Hematopoietic multipotent progenitor cell treated with erythropoietin and hydrocortisone succinate and interleukin-3 and kit ligand, for 15 days (in vitro differentiated cells): ENCODE measurements at regions not wholly inside any gene's neighbourhood (a gene's known extent, or its start where the extent isn't known, plus 50 kb on each side); places are given as distances from the start of the nearest gene placed in this dataset.
"Not testable (repeated sequence)": the region's sequence is repeated elsewhere in the genome, so short reads cannot be mapped to it uniquely, and the experiment has no call there.

Experiments
- DNase-seq: peaks from one replicate; pipeline ENCODE4 v3.0.0-alpha.2; 2015; ENCODE audit warnings: low spot score

DNA sequence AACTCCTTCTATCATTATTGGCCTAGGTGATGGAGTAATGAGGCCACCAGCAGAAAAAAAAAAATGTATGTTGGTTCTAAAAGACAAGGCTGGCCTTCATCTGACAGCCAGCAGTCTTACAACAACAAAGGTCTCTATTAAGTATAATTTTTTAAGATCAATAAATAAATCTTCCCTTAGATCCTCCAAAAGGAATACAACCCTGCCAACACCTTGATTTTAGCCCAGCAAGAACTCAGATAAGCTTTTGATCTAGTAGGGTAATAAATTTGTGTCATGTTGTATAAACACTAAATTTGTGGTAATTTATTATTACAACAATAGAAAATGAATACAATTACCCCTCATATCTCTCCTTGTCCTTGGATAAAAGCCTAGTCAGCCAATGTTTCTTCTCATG is 633.2 kb upstream of the FAM174A start:
- DNase-seq: no peak

DNA sequence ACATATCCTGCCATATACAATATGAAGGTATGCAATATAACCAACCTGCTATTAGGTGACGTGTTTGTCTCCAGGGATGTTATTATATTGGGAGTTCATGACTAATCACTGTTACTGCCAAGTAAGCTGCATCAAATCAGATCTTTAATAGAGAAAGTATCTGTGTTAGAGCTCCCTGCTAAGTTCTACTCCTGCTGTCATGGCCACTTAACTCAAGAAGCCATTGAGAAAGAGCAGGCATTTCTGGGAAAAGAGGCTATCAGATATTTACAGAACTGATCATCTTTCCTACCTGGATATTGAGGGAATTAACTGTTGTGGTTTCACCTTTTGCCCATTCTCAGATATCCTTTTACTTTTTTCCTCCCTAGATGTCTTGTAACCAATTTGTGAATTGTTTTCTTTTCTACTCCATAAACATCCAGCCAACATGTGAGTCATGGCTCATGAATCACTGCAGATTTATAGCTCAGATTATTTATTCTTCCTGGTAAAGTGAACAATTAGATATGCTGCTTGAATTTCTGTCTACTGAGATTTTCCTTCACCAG is 634.8 kb upstream of the FAM174A start:
- DNase-seq: no peak

DNA sequence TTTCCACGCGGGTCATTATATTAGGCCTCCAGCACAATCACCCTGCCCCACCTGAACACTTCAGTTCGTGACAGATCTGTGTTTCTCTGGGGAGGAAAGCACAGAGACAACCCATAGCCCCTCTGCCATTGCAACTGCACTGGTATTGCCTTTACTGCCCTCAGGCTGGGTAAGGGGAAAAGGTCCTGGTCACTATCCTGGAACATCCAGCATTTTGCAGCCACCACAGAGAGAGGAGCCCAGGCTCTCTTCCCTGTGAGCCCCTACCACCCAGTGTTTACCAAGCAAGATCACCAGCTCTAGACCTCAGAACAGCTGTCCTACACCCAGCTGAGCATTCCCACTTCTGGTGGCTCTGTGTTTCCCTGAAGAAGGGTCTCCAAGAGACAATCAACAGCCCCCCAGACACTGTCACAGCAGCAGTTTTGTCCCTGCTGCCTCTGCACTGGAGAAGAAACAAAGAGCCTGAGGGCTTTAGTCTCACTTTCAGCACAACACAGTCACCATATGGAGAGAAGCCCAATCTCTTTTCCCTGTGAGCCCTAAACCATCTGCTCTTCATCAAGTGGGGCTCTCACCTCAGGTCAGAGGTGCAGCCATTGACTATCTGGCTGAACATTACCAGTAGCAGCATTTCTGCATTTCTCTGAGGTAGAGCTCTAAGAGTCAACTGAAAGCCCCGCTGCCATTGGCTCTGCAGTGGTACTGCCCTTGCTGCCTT is 655.2 kb upstream of the FAM174A start:
- DNase-seq: no peak

DNA sequence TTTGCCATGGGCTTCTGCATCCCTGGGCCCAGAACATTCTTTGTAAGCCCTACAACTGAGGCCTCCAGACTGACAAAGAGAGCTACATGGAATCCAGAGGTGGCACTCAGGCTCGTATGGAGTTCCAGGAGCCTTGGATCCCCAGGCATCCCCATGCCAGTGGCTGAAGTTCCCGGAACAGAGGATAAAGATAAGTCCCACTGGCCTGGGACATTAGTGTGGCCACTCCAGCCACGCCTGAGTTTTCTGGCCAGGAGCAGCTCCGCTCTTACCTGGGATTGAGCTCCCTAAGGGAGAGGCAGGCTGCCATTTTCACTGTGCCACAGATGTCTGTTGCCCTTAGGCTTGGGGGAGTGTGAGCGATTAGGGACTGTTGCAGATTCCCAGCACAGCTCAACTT is 656.3 kb upstream of the FAM174A start:
- no peak for DNase-seq

DNA sequence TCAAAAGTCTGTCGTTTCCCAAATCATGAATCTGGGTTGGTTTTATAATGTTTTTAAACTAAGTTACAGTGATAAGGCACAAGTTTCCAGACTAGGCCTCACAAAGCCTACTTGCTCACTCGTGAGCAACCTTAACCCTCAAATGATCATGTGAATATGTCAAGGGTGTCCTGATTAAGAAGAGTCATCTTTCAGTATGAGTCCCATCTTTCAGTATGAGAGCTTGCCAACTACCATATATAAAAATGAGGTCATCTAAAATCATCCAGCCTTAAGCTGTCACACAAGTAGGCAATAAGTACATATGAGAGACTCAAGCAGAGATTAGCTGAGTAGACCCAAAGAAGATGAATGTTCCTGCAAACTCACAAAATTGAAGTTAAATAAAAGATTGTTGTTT is 668.4 kb upstream of the FAM174A start:
- no peak for DNase-seq

DNA sequence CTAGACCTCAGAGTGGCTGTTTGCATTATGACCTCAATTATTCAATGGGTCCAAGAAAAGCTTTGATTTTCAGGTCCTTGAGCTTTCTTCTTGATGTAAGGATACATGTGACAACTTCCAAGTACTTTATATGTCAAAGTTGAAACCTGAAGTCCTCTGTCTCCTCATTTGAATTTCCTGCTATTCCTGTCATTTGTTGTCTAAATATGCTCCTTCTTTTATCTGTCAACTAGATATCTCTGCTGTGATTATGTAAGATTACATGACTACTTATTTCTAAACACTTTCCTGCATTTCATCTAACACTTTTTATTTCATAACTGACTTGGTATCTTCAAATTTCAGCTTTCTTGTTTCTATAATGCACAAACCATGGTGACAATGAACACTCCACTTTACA is 670.0 kb upstream of the FAM174A start:
- no peak for DNase-seq

DNA sequence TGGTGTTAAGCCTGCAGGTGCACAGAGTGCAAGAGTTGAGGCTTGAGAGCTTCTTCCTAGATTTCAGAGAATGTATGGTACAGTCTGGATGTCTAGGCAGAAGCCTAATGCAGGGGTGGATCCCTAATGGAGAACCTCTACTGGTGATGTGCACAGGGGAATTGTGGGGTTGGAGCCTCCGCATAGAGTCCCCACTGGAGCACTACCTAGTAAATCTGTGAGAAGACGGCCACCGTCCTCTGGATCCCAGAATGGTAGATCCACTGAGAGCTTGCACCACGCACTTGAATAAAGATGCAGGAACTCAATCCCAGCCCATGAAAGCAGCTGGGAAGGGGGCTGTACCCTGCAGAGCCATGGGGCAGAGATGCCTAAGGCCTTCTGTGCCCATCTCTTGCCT is 699.4 kb upstream of the FAM174A start:
- DNase-seq: no peak

DNA sequence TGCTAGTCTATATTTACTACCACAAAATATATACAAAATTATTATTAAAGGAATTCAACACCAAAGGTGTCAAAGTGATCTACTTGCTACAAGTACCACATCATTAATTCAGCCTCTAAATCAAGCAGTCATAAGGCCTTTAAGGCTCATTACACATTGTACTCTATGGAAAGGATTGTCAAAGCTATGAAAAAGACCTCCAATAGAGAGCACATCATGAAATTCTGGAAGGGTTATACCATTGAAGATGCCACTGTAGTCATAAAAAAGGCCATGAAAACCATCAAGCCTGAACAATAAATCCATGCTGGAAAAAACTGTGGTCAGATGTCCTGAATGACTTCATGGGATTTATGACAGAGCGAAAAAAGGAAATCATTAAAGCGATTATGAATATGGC is 708.0 kb upstream of the FAM174A start:
- DNase-seq: no peak

DNA sequence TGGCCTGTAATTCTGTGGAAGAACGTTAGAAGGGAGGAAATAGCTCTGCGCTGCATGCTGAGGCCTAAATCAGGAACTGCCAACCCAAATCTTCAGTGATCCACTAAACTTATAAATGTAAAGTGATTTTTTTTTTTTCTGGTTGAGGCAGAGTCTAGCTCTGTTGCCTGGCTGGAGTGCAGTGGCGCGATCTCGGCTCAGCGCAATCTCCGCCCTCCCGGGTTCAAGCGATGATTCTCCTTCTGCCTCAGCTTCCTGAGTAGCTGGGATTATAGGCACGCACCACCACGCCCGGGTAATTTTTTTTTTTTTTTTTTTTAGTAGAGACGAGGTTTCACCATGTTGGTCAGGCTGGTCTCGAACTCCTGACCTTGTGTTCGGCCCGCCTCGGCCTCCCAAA is 717.4 kb upstream of the FAM174A start:
- DNase-seq: no peak

DNA sequence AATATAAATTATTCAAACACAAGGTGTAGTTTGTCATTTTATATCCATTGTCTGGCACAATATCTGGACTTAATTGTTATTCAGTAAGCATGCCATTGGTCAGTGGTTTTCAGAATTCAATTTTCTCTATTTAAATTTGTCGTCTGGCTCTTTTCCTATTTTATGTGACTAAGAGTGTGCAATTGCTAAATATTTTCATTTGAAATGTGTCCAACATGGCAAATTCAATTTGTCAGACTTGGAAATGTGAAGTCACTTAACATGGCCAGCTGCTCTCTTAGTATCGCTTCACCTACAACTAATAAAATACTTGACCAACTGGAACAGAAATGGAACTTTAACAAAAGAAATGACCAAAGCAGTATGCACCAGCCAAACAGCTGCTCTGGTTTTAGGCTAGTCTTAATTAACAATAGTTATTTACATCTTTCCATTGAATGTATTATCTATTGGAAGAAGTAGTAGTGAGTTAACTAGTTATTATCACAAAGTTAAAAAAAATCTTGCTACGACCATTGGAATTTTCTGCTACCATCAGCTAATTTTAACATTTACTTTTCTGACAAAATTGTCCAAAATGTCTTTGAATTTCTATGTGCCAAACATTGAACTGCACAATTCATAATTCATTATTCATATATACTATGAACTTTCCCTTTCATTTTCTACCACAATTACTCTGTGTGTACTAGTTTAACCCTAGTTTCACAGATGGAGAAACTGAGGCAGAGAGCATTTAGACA is 720.7 kb upstream of the FAM174A start:
- no peak for DNase-seq

DNA sequence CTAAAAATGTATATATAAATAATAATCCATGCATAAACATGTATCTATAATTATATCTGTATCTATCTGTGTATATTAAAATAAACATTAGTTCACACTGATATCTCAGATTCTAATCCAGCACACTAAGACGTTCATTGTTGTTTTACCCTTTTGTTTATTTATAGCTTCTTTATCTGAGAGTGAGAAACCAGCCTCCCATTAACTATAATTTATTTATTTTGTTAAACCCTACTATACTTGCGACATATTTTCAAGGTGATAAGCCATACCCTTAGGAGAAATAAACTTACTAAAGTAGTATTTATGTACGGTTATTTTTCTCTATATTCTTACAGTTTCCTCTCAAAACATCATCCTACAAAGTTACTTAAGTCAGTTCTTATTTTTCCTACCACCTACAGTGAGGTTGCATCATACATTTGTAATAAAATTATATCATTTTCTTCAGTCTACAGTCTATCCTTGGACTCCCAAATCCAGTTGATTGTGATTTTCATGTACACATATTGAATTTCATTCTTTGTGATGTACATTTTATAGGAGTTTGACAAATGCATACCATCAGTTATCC is 726.4 kb upstream of the FAM174A start:
- no peak for DNase-seq

DNA sequence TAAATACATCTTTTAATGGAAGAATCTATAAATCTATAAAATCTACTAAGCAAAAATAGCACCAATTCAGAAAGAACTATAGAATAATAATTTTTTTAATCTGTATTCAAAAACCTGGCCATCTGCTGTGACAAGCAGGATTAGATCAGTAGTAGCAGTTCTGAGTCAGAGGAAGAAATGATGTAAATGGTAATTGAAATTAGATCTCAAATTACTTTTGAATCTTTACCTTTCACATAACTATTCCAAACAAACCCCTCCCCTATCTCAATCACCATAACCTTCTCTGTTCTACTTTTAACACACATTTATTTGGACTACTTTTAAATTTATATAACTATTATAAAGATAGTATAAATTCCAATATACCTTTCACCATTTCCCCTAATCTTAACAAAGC is 727.8 kb upstream of the FAM174A start:
- DNase-seq: no peak

DNA sequence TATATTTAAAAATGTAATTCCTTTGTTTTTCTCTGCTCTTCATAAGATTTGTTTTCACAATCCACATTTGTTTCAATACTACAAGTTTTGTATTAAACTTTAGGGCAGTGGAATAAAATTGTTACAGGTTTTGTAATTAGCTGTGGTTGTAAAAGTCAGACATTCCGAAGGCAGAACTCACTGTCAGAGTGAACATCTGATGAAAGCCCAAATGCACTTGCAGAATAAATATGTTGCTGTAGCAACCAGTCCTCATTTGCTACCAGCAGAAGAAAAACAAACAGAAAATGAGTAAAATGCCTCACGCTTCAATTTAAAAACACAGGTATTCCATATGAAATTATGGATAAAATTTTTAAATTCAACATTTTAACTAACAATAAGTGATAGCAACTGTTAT is 740.1 kb upstream of the FAM174A start:
- no peak for DNase-seq

DNA sequence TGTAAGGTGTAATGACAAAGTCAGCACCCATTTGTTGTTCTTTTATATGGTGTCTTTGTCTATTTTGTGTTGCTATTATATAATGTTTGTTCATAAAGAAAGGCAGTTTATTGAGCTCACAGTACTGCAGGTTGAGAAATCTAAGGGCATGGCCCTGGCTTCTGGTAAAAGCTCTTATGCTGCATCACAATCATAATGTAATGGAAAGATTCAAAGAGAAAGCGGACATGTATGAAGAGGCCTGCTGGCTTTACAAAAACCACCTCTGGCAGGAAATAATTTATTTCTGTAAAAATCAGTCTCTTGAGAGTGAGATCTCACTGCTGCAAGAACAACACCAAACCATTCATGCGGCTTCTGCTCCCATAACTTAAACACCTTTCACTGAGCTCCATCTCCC is 746.7 kb upstream of the FAM174A start:
- no peak for DNase-seq

DNA sequence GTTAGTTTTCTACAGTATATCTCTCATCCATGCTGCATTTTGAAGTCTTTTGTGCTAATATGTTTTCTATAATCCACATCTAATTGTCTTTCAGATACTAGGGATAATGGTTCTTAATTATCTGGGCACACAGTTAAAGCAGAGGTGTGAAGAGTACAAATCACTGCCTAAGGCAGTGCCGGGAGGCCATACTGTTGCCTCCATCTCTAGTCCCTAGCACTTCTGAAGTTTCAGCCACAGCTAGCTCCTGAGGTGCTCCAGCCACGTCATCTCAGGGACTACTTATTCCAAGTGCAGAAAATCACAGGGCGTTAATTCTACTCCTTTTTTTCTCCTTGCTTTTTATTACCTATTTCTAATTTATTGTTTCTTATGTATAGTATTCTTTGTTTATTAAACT is 760.0 kb upstream of the FAM174A start:
- no peak for DNase-seq

DNA sequence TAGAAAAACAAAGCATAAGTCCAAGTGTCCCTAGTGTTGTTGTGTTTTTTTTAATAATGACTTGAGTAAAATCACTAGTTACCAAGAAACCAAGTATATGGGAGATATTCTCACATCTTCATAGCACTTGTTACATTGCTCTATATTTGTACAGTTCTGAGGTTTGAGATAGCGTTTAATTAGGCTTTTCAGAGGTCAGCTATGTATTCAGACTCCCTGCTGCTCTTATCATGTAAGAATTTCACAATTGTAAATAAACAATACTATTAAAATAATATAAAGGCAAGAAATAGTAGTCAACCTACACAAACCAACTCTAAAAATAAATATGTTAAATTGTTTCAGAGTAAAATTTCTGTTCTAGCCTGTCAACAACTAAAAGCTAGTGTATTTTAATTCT is 761.9 kb upstream of the FAM174A start:
- no peak for DNase-seq

DNA sequence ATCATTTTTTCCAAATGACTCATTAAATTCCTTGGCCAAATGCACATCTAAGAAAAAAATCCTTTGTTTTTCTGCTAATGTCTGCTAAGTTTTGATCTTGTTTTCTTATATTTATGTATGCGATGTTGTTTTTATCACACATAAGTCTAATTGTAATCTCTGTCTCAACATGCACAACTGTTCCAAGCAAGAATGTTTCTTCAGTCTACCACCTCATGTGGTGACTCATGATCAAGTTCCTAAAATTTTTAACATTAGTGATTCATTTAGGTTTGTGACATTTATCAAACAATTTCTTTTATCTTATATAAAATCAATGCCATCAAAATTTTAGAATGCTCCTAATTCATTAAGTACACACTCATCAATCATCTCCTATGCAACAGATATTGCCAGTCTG is 763.9 kb upstream of the FAM174A start:
- no peak for DNase-seq

DNA sequence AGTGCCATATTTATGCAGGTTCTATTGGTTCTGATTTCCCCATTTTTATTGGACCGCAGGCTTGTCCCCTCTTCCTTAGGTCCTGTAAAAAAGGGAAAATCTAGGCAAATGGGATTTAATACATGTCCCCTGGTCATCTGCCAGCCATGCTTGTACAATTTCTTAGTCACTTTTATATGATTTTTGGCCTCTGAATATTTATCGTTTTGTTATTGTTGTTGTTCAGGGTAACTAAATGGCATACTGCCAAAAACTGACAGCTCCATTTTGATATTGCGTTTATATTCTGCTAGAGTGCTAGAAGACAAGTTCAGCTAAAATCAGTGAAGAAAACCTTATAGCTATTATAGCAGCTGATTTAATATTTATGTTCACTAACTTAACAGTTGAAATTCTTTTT is 770.2 kb upstream of the FAM174A start:
- no peak for DNase-seq

DNA sequence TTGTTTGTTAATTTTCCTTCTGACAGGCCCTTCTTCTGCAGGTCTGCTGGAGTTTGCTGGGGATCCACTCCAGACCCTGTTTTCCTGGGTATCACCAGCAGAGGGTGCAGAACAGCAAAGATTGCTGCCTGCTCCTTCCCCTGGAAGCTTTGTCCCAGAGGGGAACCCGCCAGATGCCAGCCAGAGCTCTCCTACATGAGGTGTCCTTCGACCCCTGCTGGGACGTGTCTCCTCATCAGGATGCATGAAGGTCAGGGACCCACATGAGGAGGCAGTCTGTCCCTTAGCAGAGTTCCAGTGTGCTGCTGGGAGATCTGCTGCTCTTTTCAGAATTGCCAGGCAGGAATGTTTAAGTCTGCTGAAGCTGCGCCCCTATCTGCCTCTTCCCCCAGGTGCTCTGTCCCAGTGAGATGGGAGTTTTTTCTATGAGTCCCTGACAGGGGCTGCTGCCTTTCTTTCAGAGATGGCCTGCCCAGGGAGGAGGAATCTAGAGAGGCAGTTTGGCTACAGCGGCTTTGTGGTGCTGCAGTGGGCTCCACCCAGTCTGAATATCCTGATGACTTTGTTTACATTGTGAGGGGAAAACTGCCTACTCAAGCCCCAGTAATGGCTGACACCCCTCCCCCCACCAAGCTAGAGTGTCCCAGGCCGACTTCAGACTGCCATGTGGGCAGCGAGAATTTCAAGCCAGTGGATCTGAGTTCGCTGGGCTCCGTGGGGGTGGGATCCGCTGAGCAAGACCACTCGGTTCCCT is 772.0 kb upstream of the FAM174A start:
- no peak for DNase-seq

DNA sequence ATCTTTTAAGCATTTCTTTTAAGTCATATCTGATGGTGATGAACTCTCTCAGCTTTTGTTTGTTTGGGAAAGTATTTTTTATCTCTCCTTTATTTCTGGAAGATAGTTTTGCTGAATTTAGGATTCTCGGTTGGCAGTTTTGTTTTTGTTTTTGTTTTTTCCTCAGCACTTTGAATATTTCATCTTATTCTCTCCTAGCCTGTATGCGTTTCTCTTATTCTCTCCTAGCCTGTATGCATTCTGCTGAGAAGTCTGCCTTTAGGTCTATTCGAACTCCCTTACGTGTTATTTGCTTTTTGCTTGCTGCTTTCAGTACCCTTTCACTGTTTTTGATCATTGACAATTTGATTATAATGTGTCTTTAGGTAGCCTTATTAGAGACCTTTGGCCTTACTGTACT is 787.8 kb upstream of the FAM174A start:
- DNase-seq: no peak

DNA sequence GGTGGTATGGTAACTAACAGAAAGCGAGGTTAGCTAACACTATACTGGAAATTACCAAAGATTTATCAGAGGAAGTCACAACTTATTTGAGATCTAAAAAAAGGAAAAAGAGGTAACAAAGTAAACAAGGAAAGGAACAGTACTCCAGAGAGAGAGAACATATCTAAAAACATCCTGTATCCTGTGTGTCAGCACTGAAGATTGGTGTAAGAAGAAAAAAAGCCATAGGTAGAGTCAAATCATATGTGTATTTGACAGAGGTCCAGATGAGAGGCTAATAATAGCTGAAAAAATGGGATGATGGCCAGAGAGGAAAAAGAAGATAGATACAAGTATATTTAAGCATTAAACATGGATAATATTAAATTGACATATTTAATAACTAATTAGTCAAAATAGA is 802.0 kb upstream of the FAM174A start:
- DNase-seq: not testable (repeated sequence)

DNA sequence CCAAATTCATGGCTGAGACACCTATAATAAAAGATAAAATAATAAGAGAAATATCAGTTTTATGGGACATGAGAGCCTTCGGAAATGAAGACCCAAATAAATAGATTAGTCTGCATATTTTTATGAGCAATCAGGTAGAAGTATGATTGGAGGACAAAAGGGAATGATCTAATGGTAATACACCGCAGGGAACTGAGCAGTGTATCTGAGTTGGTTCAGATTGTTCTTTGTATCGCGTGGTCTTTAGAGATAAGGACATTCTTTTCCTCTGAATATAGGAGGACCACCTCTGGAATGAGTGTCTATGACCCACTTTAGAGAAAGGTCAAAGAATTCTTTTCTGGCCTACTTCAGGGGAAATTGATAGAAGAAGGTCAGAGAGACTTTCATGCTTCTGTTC is 801.8 kb upstream of the CHD1 start:
- DNase-seq: not testable (repeated sequence)
